GM19328 (cell line): ENCODE measurements at regions not wholly inside any gene's neighbourhood (a gene's known extent, or its start where the extent isn't known, plus 50 kb on each side); places are given as distances from the start of the nearest gene placed in this dataset.

Experiments used
- ATAC-seq: cut with Tn5 transposase; IDR thresholded peaks from one replicate; pipeline ENCODE4 v1.9.1; 2021; ENCODE audit warnings: mild to moderate bottlenecking, moderate library complexity; ENCODE audit not compliant: unreplicated experiment

GRCh38 chr3:159210336-159210735, 408.5 kb downstream of the MFSD1 start:
- ATAC-seq = no peak

- no peak for ATAC-seq
Measured at GRCh38 chr3:159216311-159216710, 414.5 kb downstream of the MFSD1 start.

- no peak for ATAC-seq
Measured at GRCh38 chr3:159219231-159219630, 417.4 kb downstream of the MFSD1 start.

- no peak for ATAC-seq
Measured at GRCh38 chr3:159221335-159221734, 419.5 kb downstream of the MFSD1 start.

GRCh38 chr3:159229116-159229680, 427.3 kb downstream of the MFSD1 start:
- no peak for ATAC-seq

GRCh38 chr3:159232966-159233365, 431.1 kb downstream of the MFSD1 start:
- ATAC-seq = no peak

- no peak for ATAC-seq
Measured at GRCh38 chr3:159233734-159234133, 431.9 kb downstream of the MFSD1 start.

GRCh38 chr3:159234306-159234705, 432.5 kb downstream of the MFSD1 start:
- ATAC-seq = no peak

GRCh38 chr3:159236321-159236720, 434.5 kb downstream of the MFSD1 start:
- no peak for ATAC-seq

- ATAC-seq = no peak
Measured at GRCh38 chr3:159237226-159237625, 435.4 kb downstream of the MFSD1 start.

GRCh38 chr3:159238646-159239045, 436.8 kb downstream of the MFSD1 start:
- no peak for ATAC-seq

GRCh38 chr3:159239059-159239458, 437.2 kb downstream of the MFSD1 start:
- ATAC-seq = no peak

GRCh38 chr3:159244933-159245332, 443.1 kb downstream of the MFSD1 start:
- no peak for ATAC-seq

- ATAC-seq = no peak
Measured at GRCh38 chr3:159245871-159246270, 444.0 kb downstream of the MFSD1 start.

GRCh38 chr3:159246385-159246784, 444.5 kb downstream of the MFSD1 start:
- ATAC-seq = no peak

GRCh38 chr3:159249472-159250174, 447.8 kb downstream of the MFSD1 start:
- no peak for ATAC-seq

- ATAC-seq = no peak
Measured at GRCh38 chr3:159250961-159251360, 449.1 kb downstream of the MFSD1 start.

- ATAC-seq = no peak
Measured at GRCh38 chr3:159252274-159252673, 450.4 kb downstream of the MFSD1 start.

GRCh38 chr3:159252772-159253384, 451.0 kb downstream of the MFSD1 start:
- no peak for ATAC-seq

GRCh38 chr3:159253860-159254259, 452.0 kb downstream of the MFSD1 start:
- ATAC-seq = no peak

- ATAC-seq = no peak
Measured at GRCh38 chr3:159257954-159258353, 456.1 kb downstream of the MFSD1 start.

- no peak for ATAC-seq
Measured at GRCh38 chr3:159258934-159259333, 457.1 kb downstream of the MFSD1 start.
